Gastrocnemius medialis (tissue), 4 donors: ENCODE measurements at regions not wholly inside any gene's neighbourhood (a gene's known extent, or its start where the extent isn't known, plus 50 kb on each side); places are given as distances from the start of the nearest gene placed in this dataset.

Experiments
- ATAC-seq, 2 donors: fragments of 150-250 bp; one replicate each; pipeline ENCODE4 v1.9.1; 2016
- DNase-seq, 2 donors: peaks; one replicate each; pipeline ENCODE4 v3.0.0-alpha.2; 2019
- H3K27ac ChIP-seq, 4 donors: fragments of 200-600 bp; sonication (generic); 1 replicate in 1 of 4; 2 replicates in 3 of 4; pipeline ENCODE4 v1.5.1; 2016 to 2018; ENCODE audit warnings: mild to moderate bottlenecking in 2 of 4, moderate library complexity in 1 of 4
- H3K27me3 ChIP-seq, 3 donors: fragments of 200-600 bp; sonication (generic) in 2 of 3; 1 replicate in 1 of 3; 2 replicates in 2 of 3; pipeline versions ENCODE4 v1.5.1 to v1.6.0; 2016 to 2019; ENCODE audit warnings: mild to moderate bottlenecking in 1 of 3, moderate library complexity in 1 of 3
- H3K36me3 ChIP-seq, 2 donors: fragments of 200-600 bp; sonication (generic) in 1 of 2; one replicate each; pipeline ENCODE4 v1.5.1; 2017 to 2018
- H3K4me1 ChIP-seq, 2 donors: fragments of 200-600 bp; sonication (generic) in 1 of 2; one replicate each; pipeline ENCODE4 v1.5.1; 2016 to 2017; ENCODE audit warnings: mild to moderate bottlenecking in 2 of 2
- H3K4me3 ChIP-seq, 4 donors: fragments of 200-600 bp; sonication (generic) in 3 of 4; 1 replicate in 1 of 4; 2 replicates in 3 of 4; pipeline ENCODE4 v1.5.1; 2016 to 2019; ENCODE audit warnings: mild to moderate bottlenecking in 2 of 4
- H3K9me3 ChIP-seq, 3 donors: fragments of 200-600 bp; sonication (generic) in 2 of 3; 1 replicate in 1 of 3; 2 replicates in 2 of 3; pipeline ENCODE4 v1.5.1; 2016 to 2019
- POLR2A ChIP-seq, 2 donors: fragments of 450-650 bp; IDR thresholded peaks; one replicate each; pipeline ENCODE4 v1.6.1; 2017; ENCODE audit warnings: antibody characterized with exemption in 2 of 2, mild to moderate bottlenecking in 2 of 2, moderate library complexity in 2 of 2
- in situ Hi-C, 4 donors: fragments of 200-750 bp; cut with MboI; loops; one replicate each; pipeline versions ENCODE4 v1.15.0 to v1.8.0; 2017; ENCODE audit warnings: low sequenced_read_pairs in 4 of 4
- intact Hi-C: fragments of 100-400 bp; cut with DNase I; formaldehyde crosslinking; loops from one replicate; pipeline ENCODE4 v1.15.1; 2023; ENCODE audit warnings: low total_unique reads
- TF ChIP-seq, protein P1 (sequence below), 5 experiments: fragments of 450-650 bp in 3 of 5; fragments of 200-600 bp in 2 of 5; sonication (generic) in 2 of 5; IDR thresholded peaks in 4 of 5; conservative IDR thresholded peaks in 1 of 5; 1 replicate in 4 of 5; 2 replicates in 1 of 5; pipeline ENCODE4 v1.5.1; 2016 to 2019; ENCODE audit warnings: antibody characterized with exemption in 5 of 5, mild to moderate bottlenecking in 3 of 5, moderate library complexity in 3 of 5

DNA sequence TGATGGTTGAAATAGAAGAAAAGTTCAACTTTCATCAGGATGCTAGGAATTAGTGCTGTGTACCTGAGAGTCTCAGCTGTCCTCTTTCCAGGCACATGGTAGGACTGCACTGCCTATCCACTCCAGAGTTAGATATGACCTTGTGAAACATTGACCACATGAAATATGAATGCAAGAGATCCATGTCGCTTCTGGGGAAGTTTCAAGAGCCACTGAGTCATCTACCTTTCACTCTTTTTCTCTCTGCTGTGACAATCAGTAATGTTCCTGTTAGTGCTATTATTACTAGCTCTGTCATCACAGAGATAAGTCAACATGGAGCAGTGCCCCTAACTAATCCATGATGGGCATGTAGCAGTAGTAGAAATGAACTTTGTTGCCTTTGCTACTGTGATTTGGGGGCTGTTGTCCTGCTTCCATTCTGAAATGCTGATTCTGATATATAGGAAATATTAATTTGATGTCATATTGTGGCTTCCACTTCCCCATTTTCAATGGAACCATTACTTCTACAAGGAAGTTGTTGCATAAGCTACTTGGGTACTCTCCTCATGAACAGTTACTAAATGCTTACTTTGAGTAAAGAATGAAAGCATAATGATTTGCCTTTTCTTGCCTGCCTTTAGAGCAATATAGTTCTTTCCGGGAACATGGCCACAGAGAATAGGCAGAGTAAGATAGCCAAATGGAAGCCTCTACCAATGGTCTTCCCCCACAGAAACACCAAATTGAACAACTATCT lies 192.8 kb upstream of the ZNF521 start:
- Histone ChIP-seq H3K27ac (no peak overlapping the region), H3K4me3 (no peak overlapping the region), H3K27me3 (no peaks in the 10 kb centered on the region), H3K9me3 (no peaks in the 10 kb centered on the region), H3K4me1 (no peaks in the 10 kb centered on the region), H3K36me3 (no peaks in the 10 kb centered on the region)
- TF ChIP-seq, protein P1, sequence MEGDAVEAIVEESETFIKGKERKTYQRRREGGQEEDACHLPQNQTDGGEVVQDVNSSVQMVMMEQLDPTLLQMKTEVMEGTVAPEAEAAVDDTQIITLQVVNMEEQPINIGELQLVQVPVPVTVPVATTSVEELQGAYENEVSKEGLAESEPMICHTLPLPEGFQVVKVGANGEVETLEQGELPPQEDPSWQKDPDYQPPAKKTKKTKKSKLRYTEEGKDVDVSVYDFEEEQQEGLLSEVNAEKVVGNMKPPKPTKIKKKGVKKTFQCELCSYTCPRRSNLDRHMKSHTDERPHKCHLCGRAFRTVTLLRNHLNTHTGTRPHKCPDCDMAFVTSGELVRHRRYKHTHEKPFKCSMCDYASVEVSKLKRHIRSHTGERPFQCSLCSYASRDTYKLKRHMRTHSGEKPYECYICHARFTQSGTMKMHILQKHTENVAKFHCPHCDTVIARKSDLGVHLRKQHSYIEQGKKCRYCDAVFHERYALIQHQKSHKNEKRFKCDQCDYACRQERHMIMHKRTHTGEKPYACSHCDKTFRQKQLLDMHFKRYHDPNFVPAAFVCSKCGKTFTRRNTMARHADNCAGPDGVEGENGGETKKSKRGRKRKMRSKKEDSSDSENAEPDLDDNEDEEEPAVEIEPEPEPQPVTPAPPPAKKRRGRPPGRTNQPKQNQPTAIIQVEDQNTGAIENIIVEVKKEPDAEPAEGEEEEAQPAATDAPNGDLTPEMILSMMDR (IDR thresholded peaks at IDR 0.05 in 4 of 5, conservative IDR thresholded peaks at IDR 0.05 in 1 of 5) = no peak
- no peak for TF ChIP-seq POLR2A (IDR thresholded peaks at IDR 0.05)
- intact Hi-C loops = no loop called here
- in situ Hi-C loops = no loop called here
- DNase-seq (no peak), ATAC-seq (no peak)

DNA sequence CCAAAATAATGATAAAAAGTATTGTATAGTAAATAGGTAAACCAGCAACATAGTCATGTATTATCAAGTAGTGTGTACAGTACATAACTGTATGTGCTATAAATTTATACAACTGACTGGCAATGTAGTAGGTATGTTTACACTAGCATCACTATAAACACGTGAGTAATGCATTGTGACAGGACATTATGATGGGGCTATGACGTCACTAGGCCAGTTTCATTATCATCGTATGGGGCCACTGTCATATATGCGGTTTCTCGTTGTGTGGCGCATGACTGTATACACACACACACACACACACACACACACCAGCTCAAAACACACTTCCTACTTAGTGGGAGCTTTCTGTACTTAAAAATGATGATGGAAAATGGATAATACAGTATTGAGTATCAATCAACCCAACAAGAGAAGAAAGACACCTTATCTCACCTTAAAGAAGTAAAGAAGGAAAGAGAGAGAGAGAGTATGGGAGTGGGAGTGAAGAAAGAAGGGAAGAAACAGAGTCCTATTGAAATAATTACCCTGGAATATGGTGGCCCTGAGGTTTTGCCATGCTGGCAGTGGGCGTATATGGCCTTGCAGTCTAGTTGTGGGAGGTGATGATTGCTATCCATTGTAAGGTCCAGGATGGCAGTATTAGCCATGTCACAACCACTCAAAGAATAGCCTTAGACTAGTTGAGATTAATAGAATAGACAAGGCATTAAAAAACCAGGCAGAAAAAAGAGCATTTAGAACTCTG lies 186.4 kb upstream of the ZNF521 start:
- Histone ChIP-seq H3K9me3 (no peaks in the 10 kb centered on the region), H3K4me3 (no peak overlapping the region), H3K27ac (no peak overlapping the region), H3K27me3 (no peaks in the 10 kb centered on the region), H3K4me1 (no peaks in the 10 kb centered on the region), H3K36me3 (no peaks in the 10 kb centered on the region)
- no peak for TF ChIP-seq POLR2A (IDR thresholded peaks at IDR 0.05)
- TF ChIP-seq, protein P1 (IDR thresholded peaks at IDR 0.05 in 4 of 5, conservative IDR thresholded peaks at IDR 0.05 in 1 of 5) = no peak
- DNase-seq (no peak), ATAC-seq (no peak)
- intact Hi-C loops = no loop called here
- in situ Hi-C loops = no loop called here

DNA sequence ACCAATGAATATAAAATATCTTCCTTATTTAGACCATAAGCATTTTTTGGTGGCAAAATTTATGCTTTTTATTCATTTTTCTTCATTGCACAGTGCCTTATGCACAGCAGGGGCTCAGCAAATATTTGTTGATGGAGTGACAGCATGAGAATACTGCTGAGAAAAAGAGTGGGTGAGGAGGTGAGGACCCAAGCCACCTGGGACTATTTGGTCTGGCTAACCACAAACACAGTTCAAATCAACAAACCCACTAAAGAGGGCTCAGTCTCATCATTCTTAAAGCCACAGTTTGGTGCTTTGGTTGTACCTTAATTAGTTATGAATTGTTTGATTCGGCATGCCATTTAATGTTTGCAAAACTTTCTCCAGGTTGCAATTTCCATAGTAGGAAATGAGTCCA lies 183.5 kb upstream of the ZNF521 start:
- in situ Hi-C loops (no loop called here), intact Hi-C loops (no loop called here)

DNA sequence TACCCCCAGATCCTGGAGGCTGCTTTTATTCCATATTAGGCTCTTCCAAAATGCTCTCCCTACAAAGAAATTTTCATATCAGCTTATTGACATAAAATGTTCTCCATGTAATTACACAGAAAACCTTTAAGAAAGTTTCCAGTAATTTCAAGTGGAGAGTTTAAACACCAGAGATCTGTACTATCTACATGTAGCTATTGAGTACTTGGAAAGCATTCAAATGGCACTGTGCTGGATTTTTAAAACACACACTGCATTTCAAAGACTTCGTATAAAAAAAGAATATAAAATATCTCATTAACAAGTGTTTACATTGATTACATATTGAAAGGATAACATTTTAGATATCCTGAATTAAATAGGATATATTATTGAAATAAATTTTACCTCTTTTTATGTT lies 182.4 kb upstream of the ZNF521 start:
- Histone ChIP-seq H3K9me3 (no peaks in the 10 kb centered on the region), H3K36me3 (no peaks in the 10 kb centered on the region), H3K4me3 (no peak overlapping the region), H3K4me1 (no peaks in the 10 kb centered on the region), H3K27ac (no peak overlapping the region), H3K27me3 (no peaks in the 10 kb centered on the region)
- TF ChIP-seq, protein P1 (IDR thresholded peaks at IDR 0.05 in 4 of 5, conservative IDR thresholded peaks at IDR 0.05 in 1 of 5) = no peak
- TF ChIP-seq POLR2A (IDR thresholded peaks at IDR 0.05) = no peak
- intact Hi-C loops (no loop called here), in situ Hi-C loops (no loop called here)
- DNase-seq (no peak), ATAC-seq (no peak)

More for the DNA sequence above, 183.5 kb upstream of the ZNF521 start:
- H3K36me3 ChIP-seq = no peaks in the 10 kb centered on the region
- H3K27me3 ChIP-seq = no peaks in the 10 kb centered on the region
- no peaks in the 10 kb centered on the region for H3K9me3 ChIP-seq
- H3K4me1 ChIP-seq = no peaks in the 10 kb centered on the region
- DNase-seq (no peak), ATAC-seq (no peak)
- H3K4me3 ChIP-seq = no peak overlapping the region
- no peak overlapping the region for H3K27ac ChIP-seq
- TF ChIP-seq, protein P1 (IDR thresholded peaks at IDR 0.05 in 4 of 5, conservative IDR thresholded peaks at IDR 0.05 in 1 of 5) = no peak
- no peak for TF ChIP-seq POLR2A (IDR thresholded peaks at IDR 0.05)
